HG02840 (cell line): ENCODE measurements at regions not wholly inside any gene's neighbourhood (a gene's known extent, or its start where the extent isn't known, plus 50 kb on each side); places are given as distances from the start of the nearest gene placed in this dataset.

Source experiments
- ATAC-seq: cut with Tn5 transposase; IDR thresholded peaks from one replicate; pipeline ENCODE4 v1.9.1; 2021; ENCODE audit warnings: mild to moderate bottlenecking, moderate library complexity, moderate number of reproducible peaks; ENCODE audit not compliant: unreplicated experiment, low FRiP score

GRCh38 chr1:186738926-186739325, 58.7 kb upstream of the PTGS2 start:
- peak; percentile 87 for ATAC-seq

DNA sequence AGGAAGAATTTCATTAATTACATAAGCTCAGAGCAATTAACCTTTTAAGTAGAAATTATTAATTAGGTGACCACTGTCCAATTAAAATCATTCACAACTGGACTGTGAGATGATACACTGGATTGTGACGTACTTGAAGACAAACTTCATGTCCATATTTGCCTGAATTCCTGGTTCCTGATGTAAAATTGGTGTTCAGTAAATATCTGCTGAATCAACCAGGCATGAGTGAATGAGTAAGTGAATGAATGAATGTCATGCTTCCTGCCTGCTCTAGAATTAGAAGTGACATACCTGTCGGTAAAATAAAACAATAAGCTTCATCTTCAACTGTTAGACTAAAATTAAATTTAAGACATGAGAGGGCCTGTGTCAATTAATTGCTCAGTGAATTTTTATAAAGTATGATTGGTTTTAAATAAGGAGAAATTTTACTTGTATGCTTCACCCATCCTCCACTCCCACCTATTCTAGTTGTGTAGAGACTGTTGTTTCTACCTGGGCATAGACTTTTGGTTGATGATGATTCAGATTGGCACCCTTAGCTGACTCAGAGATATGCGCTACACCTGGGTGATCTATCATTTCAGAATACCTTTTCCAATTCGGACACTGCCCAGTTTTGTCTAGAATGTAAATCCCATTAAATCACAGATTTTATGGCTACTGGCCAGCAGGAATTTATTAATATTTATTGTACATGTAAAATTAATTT, 56.9 kb upstream of the PTGS2 start:
- ATAC-seq: no peak

DNA sequence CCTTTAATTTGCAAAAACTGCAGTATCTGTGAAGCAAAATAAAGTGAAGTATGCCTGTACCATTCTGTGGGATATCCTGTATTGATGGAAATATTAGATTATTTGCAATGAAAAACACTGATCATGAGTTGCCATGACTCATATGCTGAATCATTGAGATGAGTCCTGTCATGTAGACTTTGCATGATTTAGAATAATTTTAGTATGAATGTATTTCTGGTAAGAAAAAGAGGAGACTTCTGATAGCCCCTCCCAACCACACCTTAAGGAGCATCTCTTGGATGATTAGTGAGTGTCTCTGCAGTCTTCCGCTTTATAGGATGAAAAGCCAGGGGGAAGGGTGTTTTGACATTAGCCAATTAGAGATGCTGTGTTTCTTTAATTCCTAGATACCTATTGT, 55.2 kb upstream of the PTGS2 start:
- ATAC-seq: no peak

DNA sequence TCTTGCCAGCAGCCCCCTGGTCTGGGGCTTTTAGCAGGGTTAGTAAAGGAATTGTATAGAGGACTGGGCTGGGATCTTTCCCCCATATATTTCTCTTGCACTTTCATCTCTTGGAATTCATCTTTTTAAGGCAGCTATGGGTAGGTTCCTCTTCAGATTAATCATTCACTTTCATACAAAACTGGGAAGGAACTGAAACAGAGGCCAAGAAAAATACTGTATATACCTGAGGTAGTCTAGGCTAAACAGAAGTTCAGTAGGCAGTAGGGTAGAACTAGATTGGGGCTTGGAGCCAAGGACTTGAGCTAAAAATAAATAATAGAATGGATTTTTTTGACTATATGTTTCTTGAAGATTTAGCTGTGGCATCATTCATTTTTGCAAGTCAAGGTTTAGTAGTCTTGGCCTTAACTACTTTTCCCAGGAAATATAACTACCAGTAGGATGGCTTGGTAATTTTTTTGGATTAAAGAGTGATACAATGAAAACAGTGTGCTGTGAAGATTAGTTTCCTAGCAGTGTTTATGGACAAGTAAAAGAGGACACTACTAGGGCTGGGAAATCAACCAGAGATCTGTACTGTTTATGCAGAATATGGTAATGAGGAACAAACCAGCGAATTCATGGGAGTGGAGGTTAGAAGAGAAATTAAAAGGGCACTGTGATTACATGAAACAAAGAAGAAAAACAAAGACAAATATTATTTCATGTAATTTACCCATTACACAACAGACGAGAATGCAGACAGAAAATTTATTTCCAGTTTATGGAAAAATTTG, 50.9 kb upstream of the PTGS2 start:
- no peak for ATAC-seq
